ENCODE measurements at regions not wholly inside any gene's neighbourhood (a gene's known extent, or its start where the extent isn't known, plus 50 kb on each side); places are given as distances from the start of the nearest gene placed in this dataset.

DNA sequence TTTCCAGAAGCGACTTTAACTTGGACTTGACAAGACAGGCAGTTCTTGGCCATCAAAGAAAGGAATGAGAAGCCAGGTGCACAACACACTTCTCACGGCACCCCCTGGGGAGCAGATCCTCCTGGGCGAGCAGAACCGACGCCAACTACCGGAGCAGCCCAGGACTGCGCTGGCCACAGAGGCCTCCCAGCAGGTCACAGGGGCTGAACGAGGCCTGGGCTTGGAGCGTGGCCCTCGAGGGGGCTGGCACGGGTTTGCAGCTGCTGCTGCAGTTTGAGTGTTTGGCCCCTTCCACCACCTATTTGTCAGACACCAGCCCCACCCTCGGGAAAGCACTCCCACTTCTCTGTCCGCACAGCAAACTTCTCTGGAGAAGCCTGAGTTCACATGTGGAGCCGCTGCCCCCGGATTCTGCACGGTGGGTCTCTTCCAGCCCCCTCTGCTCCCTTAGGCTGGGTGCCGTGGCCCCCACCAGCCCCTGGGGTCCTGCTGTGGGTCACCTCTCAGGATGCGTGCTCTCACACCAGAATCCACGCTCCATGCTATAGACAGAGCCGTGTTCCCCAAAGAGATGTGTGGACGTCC, 306.7 kb upstream of the SALL3 start:
- Histone ChIP-seq H3K4me2 (replicated peaks; ENCODE audit: extremely low read depth, low read length, poor library complexity, severe bottlenecking) (no peak overlapping the region), H4K20me1 (ENCODE audit: insufficient read depth, low read length) (no peaks in the 10 kb centered on the region), H2AFZ (ENCODE audit: insufficient read depth, low read depth, low read length, poor library complexity, severe bottlenecking) (no peak overlapping the region), H3K27ac (ENCODE audit: low read depth in 1 of 2, low read length in 2 of 2) (no peak overlapping the region), H3K9ac (ENCODE audit: insufficient read depth, low read length, poor library complexity, severe bottlenecking) (no peak overlapping the region), H3K36me3 (replicated peaks in 1 of 2; ENCODE audit: control insufficient read depth in 1 of 2, insufficient read depth in 2 of 2, low read length in 2 of 2) (no peaks in the 10 kb centered on the region), H3K9me3 (replicated peaks in 1 of 2; ENCODE audit: control insufficient read depth in 1 of 2, insufficient read depth in 1 of 2, low read length in 2 of 2) (no peaks in the 10 kb centered on the region), H3K4me3 (replicated peaks in 1 of 3; ENCODE audit: low read depth in 2 of 3, low read length in 3 of 3) (no peak overlapping the region), H3K4me1 (ENCODE audit: control insufficient read depth in 1 of 2, insufficient read depth in 2 of 2, low read length in 2 of 2) (no peaks in the 10 kb centered on the region), H3K79me2 (ENCODE audit: insufficient read depth, low read length) (no peaks in the 10 kb centered on the region), H3K27me3 (ENCODE audit: control insufficient read depth in 2 of 2, insufficient read depth in 2 of 2, low read length in 2 of 2) (no peaks in the 10 kb centered on the region)
- H3K4me3 Mint-ChIP-seq = no peak overlapping the region
- peaks cover 0 to 4% (median 0%) of the 10 kb centered on the region in 7 donors for H3K9me3 Mint-ChIP-seq
- H3K27ac Mint-ChIP-seq = no peak overlapping the region
- 86% methylated on average over 21 of the region's 21 CpGs for WGBS (ENCODE audit: insufficient coverage)
- intact Hi-C loops (cut with micrococcal nuclease) = no loop called here
- TF ChIP-seq, protein P1, sequence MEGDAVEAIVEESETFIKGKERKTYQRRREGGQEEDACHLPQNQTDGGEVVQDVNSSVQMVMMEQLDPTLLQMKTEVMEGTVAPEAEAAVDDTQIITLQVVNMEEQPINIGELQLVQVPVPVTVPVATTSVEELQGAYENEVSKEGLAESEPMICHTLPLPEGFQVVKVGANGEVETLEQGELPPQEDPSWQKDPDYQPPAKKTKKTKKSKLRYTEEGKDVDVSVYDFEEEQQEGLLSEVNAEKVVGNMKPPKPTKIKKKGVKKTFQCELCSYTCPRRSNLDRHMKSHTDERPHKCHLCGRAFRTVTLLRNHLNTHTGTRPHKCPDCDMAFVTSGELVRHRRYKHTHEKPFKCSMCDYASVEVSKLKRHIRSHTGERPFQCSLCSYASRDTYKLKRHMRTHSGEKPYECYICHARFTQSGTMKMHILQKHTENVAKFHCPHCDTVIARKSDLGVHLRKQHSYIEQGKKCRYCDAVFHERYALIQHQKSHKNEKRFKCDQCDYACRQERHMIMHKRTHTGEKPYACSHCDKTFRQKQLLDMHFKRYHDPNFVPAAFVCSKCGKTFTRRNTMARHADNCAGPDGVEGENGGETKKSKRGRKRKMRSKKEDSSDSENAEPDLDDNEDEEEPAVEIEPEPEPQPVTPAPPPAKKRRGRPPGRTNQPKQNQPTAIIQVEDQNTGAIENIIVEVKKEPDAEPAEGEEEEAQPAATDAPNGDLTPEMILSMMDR (IDR thresholded peaks at IDR 0.05) = no peak
- no peaks in the 10 kb centered on the region for H3K4me1 Mint-ChIP-seq
- no peaks in the 10 kb centered on the region for H3K36me3 Mint-ChIP-seq
- no peak for DNase-seq
- H3K27me3 Mint-ChIP-seq (ENCODE audit: low read depth in 3 of 3) = no peaks in the 10 kb centered on the region

DNA sequence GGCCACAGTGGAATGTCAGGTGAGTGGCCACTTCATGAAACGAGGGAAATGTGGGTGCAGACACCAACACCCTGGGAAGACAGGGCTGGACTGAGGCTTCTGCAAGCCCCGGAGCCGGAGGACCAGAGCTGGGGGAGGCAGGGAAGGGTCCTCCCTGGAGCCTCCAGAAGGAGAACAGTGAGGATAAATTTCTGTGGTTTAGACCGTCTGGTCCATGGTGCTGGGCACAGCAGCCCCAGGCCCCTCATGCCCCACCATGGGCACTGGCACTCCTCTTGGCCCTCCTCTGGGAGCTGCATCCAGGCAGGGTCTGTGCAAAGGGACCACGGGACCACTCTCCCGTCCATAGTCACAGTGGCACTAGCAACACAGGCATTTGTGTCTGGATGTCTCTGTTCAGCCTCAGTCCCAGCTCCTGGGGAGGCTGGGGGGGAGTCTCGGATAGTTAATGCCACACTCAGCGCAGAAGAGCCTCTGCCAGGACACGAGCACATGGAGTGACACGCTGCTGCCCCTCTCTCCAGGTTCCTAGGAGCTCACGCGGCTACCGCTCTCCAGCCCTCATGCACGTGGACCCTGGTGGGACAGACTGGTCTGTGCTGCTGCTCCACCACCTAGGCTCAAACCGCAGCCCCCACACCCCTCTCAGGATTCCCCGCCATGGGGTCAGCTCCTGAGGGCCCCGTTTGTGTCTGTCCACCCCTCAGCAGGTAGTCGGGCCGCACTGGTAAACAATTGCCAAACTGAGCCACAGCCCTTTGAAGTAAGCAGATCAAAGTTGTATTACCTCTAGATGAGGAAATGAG, 305.9 kb upstream of the SALL3 start:
- Mint-ChIP-seq H3K9me3 (peaks cover 0 to 4% (median 0%) of the 10 kb centered on the region in 7 donors), H3K4me1 (no peaks in the 10 kb centered on the region), H3K36me3 (no peaks in the 10 kb centered on the region), H3K27ac (peak overlapping the region in 1 of 7 donors; percentile 13), H3K27me3 (ENCODE audit: low read depth in 3 of 3) (no peaks in the 10 kb centered on the region), H3K4me3 (no peak overlapping the region)
- DNase-seq = no peak
- Histone ChIP-seq H3K4me1 (ENCODE audit: control insufficient read depth in 1 of 2, insufficient read depth in 2 of 2, low read length in 2 of 2) (no peaks in the 10 kb centered on the region), H3K9me3 (replicated peaks in 1 of 2; ENCODE audit: control insufficient read depth in 1 of 2, insufficient read depth in 1 of 2, low read length in 2 of 2) (no peaks in the 10 kb centered on the region), H2AFZ (ENCODE audit: insufficient read depth, low read depth, low read length, poor library complexity, severe bottlenecking) (no peak overlapping the region), H3K4me2 (replicated peaks; ENCODE audit: extremely low read depth, low read length, poor library complexity, severe bottlenecking) (no peak overlapping the region), H3K36me3 (replicated peaks in 1 of 2; ENCODE audit: control insufficient read depth in 1 of 2, insufficient read depth in 2 of 2, low read length in 2 of 2) (no peaks in the 10 kb centered on the region), H4K20me1 (ENCODE audit: insufficient read depth, low read length) (no peaks in the 10 kb centered on the region), H3K9ac (ENCODE audit: insufficient read depth, low read length, poor library complexity, severe bottlenecking) (no peak overlapping the region), H3K79me2 (ENCODE audit: insufficient read depth, low read length) (no peaks in the 10 kb centered on the region), H3K4me3 (replicated peaks in 1 of 3; ENCODE audit: low read depth in 2 of 3, low read length in 3 of 3) (no peak overlapping the region), H3K27ac (ENCODE audit: low read depth in 1 of 2, low read length in 2 of 2) (no peak overlapping the region), H3K27me3 (ENCODE audit: control insufficient read depth in 2 of 2, insufficient read depth in 2 of 2, low read length in 2 of 2) (no peaks in the 10 kb centered on the region)
- 89% methylated on average over 14 of the region's 19 CpGs for WGBS (ENCODE audit: insufficient coverage)
- TF ChIP-seq, protein P1 (IDR thresholded peaks at IDR 0.05) = no peak
- intact Hi-C loops (cut with micrococcal nuclease) = no loop called here
